Hepatic stellate cell (primary cell): ENCODE measurements at regions not wholly inside any gene's neighbourhood (a gene's known extent, or its start where the extent isn't known, plus 50 kb on each side); places are given as distances from the start of the nearest gene placed in this dataset.

Source experiments
- DNase-seq: peaks from one replicate; pipeline ENCODE4 v3.0.0; 2011; ENCODE audit warnings: low spot score

DNA sequence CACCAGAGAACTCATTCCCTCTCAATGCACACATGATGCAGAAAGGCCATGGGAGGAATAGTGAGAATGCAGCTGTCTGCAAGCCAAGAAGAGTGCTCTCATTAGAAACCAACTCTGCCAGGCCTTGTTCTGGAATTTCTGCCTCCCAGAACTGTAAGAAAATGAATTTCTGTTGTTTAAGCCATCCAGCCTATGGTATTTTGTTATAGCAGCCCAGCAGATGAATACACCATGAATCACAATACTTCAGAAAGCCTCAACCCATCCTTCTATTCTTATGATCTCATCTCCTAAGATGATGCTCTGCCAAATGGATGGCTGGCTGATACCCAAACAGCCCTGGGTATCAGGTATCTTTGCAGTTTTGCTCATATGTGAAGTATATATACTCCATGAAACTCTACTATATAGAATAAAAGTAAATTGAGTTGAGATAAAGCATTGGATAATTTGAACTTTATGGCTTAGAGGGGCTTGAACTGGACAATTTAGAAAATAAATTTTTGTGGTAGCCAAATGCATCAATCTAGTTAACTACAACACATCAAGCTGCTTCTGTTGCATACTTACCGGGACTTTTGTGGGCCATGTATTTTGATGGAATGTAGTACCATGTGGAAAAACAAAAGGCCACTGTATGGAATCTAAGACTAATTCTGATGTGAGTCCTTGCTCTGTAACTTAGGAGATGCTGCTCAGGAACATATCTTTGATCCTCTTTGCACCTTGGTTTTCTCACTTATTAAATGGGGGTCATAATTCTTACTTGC is 245.9 kb downstream of the HS3ST1 start:
- no peak for DNase-seq

DNA sequence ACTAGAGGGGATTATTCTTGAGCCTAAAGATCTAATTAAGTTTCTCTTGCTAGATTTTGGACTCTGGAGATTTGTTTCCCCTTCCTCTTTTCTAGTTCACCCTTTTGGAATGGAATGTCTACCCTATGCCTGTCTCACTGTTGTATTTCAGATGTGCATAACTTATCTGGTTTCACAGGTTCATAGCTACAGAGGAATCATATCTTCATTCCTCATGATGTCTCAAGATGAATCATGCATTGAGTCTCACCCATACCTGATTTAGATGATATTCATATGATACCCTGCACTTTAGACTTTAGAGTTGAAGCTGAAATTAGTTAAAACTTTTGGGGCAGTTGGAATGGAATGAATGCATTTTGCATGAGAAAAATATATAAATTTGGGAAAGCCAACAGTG is 246.7 kb downstream of the HS3ST1 start:
- DNase-seq: no peak

DNA sequence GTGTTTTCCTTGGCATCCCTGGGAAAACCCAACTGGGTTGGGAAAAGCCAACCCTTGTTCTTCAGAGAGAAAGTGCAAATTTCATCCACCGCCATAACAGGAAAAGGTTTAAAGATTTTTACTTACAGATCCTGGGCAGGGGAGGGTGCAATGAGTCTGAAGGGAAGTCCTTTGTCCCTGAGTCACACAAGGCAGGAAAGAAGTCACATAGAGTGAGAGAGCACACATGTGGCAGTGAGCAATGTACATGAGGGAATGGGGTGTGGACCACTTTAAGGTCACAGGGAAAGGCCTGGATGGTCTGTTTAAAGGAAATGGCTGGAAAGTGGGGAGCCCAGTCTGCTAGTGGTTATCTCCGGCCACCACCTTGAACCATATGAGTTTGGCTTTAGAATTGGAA is 248.9 kb downstream of the HS3ST1 start:
- no peak for DNase-seq

DNA sequence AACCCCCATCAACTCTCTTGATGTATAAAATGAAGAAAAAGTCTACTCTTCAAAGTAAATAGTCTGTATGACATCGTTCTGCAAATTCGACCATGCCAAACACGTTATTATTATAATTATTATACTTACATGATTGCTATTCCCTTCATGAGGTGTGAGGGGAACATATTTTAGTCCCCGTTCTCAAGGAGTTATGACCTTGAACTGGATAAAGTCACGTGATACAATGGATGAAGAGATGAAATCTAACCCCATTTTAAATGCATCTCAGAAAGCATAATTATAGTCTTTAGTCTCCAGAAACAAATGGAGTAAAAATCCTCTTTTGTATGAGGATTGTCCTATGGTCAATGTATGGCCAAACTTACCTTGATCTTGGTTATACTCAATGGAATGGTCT is 250.3 kb downstream of the HS3ST1 start:
- DNase-seq: no peak

DNA sequence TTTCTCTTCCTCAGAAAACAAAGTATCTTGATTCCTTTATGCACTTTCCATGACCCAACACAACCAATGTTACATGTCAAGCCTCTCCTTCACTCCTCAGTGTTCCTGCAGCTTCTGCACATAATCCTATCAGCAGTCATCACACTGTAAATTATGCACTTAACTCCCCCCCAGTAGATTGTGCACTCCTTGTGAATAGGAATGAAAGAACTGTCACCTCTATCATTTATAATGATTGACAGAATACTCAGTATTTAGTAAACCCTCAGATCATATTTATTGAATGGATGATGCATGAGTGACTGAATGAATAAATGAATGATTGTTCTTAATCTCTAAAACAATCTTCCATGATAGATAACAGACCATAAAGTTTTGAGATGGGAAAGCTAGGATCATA is 253.3 kb downstream of the HS3ST1 start:
- no peak for DNase-seq

DNA sequence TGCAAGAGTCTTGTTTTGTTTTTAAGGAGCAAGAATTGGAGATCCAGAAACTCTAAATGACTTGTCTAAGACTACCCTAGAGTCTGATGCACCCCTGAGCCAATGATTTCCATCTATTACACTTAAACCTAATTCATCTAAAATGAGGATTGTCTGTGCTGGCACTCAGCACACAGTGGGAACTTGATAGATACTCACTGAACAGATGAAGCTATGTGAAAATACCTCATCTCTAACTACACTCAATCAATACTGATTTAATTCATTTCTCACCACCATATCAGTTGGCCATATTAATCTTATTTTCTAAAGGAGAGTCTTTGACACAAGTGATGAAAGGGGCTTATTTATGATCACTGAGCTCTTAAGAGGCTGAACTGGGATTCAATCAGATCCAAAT is 262.1 kb downstream of the HS3ST1 start:
- DNase-seq: no peak

DNA sequence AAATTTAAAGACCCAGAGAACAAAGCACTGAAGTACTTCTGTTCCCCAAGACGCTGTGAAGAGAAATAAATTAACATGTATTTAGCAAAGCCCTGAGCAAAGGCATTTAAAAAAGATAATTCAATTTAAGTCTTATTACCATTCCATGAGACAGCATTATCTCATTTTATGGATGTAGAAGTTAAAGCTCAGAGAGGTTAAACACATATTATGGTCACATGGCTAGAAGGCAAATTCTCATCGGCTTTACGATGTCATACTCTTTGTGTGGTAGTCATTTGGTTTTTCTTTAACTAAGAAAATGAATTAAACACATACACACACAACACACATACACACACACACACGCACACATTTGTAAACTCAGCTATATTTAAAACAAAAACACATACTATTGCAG is 262.7 kb downstream of the HS3ST1 start:
- no peak for DNase-seq

DNA sequence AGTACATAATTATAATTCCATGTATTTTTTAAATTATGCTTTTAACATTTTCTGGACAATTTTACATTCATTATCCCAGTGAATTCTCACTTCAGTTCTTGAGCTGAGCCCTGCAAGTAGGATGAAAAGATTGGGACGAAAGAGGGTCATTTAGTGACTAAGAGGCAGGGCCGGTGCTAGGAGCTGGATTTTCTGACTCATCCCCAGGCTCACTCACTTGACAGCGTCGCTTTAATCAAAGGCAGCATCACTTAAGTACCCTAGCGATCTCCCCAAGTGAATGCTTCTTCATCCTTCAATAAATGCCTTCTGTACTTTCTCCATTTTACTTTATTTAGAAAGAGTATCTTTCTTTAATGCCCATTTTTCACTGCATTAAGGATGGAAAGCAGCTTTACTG is 263.6 kb downstream of the HS3ST1 start:
- DNase-seq: no peak

DNA sequence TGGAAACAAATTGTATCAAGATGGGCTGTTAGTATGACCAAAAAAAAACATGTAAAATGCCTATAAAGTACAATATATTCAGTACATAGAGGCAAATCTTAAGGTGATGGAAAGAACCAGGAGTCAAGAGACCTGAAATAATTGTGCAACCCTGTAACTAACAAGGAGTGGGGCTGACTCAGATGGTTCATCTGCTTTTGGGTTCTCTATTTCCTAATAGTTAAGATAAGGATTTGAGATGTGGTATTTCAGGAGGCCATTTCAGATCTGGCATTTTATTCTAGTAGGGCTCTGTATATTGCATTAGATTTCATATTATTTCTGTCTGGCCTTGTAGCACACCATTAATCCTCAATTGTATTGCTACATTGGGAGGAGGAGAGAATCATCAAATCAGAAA is 268.4 kb downstream of the HS3ST1 start:
- no peak for DNase-seq

DNA sequence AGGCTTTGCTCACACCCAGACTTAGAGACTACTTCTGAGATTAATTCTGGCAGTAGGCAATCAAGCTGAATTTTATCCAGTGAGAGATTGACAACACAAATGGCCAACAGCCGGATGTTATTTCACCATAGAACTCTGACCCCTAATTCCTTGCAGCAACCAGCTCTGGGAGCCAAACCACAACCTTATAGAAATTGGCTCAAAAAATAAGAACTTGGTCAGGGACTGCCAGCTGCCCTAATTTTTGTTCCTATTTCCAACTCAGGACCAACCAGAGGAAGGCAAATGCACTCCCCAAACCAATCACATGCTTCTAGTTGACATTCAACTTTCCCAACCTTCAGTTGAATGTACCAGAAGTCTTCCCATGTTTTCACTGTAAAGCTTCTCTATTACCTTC is 269.7 kb downstream of the HS3ST1 start:
- no peak for DNase-seq

DNA sequence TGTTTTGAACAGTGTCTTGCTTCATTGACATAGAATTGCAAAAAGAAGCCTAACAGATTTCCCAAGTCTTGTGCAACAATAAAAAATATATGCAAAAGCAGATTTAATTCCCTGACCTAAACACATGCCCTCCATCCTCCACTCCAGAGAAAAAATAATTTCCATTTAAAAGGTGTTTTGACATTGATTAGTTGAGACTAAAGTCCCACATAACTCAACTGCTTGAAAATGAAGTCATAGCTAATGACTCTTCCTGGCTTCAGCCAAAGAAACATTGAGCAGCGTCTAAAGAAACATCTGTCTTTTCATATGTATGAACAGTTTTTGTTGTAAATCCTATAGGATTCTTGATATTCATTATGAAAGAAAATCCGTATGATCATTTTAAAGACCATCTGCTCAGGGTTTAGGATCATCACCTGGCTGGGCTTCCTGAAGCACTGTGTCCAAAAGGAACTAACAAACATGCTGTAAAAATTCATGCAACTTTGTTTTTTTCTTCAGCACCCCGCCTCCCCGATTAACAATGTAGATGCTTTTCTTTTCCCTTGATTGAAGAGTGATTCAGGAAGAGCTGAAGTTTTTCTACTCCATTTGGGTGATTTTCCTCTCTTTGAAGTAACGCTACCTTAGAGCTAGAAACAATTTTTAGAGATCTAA is 273.4 kb downstream of the HS3ST1 start:
- DNase-seq: no peak

DNA sequence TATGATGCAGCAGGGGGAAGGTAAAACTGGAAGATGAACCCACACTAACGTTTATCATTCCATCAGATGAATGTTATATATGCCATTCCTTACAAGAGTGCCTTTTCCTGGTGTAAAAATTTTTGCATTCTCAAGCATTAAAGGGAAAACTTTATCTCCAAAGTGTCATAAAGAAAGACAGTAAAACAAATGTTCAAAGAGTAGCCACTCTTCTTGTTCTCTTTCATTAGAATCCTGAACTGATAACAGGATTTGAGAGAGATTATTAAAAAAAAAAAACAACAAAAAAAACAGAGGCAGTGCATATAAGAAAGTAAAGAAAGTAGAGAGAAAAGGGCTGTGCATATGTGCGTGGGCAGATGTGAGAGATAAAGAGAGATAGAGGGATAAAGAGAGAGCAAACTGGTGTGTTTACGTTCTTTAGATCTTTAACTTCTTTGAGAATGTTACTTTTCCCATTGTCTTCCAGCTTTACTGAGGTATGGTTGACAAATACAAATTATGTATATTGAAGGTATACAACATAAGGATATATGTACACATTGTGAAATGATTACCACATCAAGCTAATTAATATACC is 275.4 kb downstream of the HS3ST1 start:
- DNase-seq: no peak

DNA sequence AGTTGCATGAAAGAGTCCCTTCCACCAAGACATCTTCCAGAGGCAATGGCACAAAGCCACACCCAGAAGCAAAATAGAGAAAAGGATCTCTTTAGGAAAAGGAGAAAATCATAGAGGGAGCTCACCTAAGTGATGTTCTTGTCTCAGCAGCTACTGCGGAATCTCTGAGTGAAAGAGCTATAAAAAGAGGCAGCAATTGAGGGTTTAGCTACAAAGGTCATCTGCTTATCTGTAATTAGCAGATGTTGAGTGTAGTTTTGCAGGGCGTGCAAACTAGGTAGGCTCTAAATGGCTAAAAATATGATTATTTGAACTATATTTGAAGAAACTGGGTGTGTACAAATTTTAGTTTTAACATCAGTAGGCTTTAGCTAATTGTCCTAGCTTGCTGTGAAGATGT is 276.0 kb downstream of the HS3ST1 start:
- DNase-seq: no peak

DNA sequence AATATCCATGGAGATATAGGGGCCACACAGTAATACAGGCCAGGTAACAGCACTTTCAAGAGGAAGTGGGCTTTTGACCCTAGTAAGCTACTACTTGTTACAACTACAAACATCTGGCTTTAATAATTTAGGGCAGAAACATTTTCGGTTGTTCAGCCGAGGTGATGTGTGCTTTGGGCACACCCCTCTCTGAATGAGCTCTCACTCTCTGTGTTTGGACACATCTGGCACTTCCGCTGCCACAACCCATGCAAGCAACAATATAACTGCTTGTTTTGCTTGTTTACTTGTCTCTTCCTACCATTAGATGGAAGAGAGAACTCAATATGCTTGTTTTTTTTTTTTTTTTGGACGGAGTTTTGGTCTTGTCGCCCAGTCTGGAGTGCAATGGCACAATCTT is 277.2 kb downstream of the HS3ST1 start:
- no peak for DNase-seq

DNA sequence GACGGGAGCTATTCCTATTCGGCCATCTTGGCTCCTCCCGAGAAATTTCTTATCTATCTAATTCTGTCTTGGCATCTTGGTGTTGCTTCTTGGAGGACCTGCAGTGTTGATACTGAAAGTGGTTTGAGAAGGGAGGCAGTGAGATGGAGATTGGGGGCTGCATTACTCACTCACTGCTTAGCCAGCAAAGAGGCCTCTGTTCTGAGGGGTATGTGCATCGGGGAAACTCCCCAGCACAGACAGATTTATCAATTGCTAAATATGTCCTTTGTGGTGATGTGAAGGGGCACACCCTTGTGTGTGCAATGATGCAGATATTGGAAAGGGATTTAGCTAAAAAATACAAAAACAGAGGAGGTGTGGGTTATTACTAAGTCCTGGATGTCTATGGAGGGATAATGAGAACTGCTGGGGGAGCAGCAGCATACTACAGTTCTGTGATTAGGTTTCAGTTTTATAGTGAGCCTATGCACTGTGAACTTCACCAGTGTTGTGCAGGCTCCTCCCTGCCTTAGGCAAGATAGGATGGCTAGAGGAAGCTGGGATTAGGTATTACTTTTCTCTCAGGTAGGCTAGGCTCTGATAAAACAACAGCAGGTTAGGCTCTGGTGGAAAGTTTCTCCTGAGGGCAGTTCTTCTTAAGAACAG is 279.0 kb downstream of the HS3ST1 start:
- no peak for DNase-seq

DNA sequence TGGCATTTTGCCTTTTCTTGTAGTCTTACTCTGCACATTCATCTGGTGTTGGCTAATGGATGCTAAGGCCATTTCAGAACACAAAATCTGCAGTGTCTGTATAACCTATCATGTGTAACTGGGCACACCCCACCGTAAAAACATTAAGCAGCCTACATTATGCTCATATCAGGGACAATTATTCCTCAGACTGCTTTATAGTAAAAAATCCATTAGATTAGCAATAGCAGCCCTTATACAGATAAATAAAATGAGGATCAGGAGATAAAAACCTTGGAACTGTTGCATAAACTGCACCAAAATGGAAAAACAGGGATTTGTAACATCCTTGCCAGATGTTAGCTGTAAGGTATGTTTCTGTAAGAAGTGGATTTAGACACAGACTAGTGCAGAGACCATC is 288.8 kb downstream of the HS3ST1 start:
- DNase-seq: no peak

DNA sequence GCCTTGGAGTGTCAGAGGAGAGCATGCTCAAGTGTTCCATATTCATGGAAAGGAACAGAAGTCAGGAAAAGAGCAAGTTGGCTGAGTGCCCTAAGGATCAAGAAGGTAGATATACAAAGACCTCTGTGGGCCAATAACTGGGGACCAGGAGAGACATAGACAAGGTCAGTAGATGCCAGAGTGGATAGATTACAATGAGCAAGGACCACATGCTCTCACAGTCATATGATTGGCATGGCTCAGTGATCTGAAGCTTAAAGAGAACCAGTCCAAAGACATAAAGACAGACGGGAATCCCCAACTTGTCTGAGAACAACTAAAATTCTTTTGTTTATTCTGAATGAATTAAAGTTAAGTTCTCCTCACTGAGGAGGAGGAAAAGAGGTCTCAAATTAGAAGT is 289.7 kb downstream of the HS3ST1 start:
- DNase-seq: no peak

DNA sequence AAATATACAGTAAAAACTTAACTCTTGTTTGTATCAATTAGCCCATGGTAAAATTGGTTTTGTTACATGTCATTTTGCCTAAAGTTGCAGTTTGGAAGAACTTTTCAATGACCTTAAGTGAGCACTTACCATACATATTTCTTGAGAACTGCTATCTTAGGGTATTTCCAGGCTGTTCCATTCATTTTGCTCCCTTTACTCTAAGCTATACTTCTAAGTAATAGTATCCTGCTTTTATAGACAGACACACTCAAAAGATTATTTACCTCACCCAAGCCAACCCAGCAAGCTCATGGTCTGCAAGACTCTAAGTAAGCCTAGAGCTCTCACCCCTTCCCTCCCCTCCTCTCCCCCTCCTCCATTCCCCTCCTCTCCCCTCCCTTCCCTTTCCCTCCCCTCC is 294.0 kb downstream of the HS3ST1 start:
- DNase-seq: no peak

DNA sequence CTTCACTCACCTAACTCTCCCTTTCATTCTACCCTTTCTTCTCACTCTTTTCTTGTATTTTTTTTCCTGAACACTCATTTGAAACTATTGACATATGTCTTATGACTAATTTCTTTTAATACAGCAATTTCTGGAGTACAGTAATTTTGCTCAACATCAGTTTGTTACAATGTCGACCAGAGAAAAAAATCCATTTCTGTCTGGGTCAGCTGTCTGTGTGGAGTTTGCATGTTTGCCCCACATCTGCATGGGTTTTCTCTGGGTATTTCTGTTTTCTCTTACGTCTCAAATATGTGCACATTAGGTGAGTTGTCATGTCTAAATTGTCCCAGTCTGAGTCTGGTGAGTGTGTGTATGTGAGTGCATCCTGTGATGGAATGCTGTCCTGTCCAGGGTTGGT is 294.8 kb downstream of the HS3ST1 start:
- no peak for DNase-seq

DNA sequence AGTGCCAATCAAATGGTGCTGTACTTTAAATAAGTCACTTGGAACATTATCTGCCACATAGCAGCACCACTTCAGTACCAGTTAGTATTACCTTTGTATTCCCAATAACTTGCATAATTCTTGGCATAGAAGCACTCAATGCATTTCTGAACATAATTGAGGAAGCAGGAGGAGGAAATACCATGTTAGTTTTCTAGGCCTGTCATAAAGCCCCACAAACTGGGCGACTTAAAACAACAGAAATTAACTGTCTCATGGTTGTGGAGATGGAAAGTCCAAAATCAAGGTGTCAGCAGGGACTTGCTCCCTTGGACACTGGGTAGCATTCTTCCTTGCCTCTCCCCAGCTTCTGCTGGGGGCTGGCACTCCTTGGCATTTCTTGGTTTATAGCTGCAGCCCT is 296.2 kb downstream of the HS3ST1 start:
- DNase-seq: no peak

DNA sequence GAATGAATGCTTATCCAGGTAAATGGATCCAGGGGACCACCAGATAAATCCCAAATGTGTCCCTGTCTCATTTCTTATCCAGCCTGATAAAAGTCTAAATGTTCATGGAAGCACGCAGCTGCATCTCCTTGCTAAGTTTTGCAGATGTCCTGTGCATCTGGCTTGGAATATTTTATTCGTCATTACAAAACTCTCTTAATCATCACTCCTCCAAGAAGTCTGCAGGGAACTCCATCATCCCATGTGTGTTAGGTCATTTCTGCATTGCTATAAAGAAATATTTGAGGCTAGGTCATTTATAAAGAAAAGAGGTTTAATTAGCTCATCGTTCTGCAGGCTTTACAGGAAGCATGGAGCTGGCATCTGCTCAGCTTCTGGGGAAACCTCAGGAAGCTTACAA is 297.2 kb downstream of the HS3ST1 start:
- no peak for DNase-seq

DNA sequence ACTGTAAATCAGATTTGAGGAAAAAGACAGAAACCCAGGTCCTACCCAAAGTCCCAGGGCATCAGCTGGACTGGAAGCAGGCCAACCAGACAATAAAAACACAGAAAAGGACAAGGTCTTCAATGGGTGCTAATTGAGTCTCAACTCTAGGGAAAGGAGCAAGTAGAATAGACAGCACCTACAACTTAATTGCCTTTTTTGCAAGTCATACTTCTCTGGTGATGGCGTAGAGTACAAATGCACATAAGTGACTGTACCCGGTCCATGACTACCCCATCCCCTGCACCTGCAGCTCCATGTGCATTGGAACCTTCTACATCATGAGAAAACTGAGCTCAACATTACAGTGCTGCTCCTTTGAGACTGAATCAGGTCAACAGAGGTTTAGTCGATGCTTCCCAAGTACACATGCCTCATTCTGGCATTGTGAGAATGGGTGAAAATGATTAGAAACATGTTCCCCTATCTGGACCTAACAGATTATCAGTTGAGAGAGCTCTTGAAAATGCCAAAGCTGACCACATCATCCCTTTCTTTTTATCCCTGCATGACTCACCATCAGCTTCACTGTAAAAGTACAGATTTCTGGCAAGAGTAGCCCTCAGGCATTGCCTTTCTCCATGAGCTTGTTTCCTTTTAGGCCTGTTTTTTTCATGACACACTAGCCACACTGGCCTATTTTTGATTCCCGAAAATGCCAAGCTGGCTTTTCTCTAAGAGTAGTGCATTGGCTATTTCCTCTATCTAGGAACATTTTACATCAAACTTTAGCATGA is 298.3 kb downstream of the HS3ST1 start:
- DNase-seq: no peak
